GM12873 (cell line): ENCODE measurements at regions not wholly inside any gene's neighbourhood (a gene's known extent, or its start where the extent isn't known, plus 50 kb on each side); places are given as distances from the start of the nearest gene placed in this dataset.

Experiments used
- CTCF ChIP-seq: IDR thresholded peaks from 2 replicates; pipeline ENCODE4 v1.5.1; 2012; ENCODE audit warnings: low read depth, mild to moderate bottlenecking, moderate library complexity, low read length, control low read depth; ENCODE audit not compliant: insufficient read depth; ENCODE audit errors: missing control alignments

GRCh38 chr11:134764367-134764766 lies 352.3 kb upstream of the B3GAT1 start:
- no peak for TF ChIP-seq CTCF

GRCh38 chr11:134763030-134763388 lies 351.0 kb upstream of the B3GAT1 start:
- no peak for TF ChIP-seq CTCF

- no peak for TF ChIP-seq CTCF
Observed at GRCh38 chr11:134762248-134763029, 350.4 kb upstream of the B3GAT1 start.

GRCh38 chr11:134761926-134762247 lies 349.8 kb upstream of the B3GAT1 start:
- no peak for TF ChIP-seq CTCF

GRCh38 chr11:134761386-134761785 lies 349.3 kb upstream of the B3GAT1 start:
- TF ChIP-seq CTCF: no peak

- no peak for TF ChIP-seq CTCF
Observed at GRCh38 chr11:134760957-134761356, 348.9 kb upstream of the B3GAT1 start.

GRCh38 chr11:134760299-134760698 lies 348.3 kb upstream of the B3GAT1 start:
- no peak for TF ChIP-seq CTCF
